ENCODE measurements at regions not wholly inside any gene's neighbourhood (a gene's known extent, or its start where the extent isn't known, plus 50 kb on each side); places are given as distances from the start of the nearest gene placed in this dataset.

- no peaks in the 10 kb centered on the region for H3K36me3 ChIP-seq
- H3K27ac ChIP-seq = no peak overlapping the region
- no peak for DNase-seq (ENCODE audit: low spot score in 2 of 2)
- no peak for TF ChIP-seq CTCF (IDR thresholded peaks at IDR 0.05)
- TF ChIP-seq POLR2AphosphoS5 (IDR thresholded peaks at IDR 0.05) = no peak
- TF ChIP-seq POLR2A (IDR thresholded peaks at IDR 0.05) = no peak
- no peaks in the 10 kb centered on the region for H3K4me1 ChIP-seq
- H3K4me3 ChIP-seq = no peak overlapping the region
- no peaks in the 10 kb centered on the region for H3K9me3 ChIP-seq
- intact Hi-C loops (cut with DNase I; ENCODE audit: low total_unique reads) = no loop called here
- H3K27me3 ChIP-seq = no peaks in the 10 kb centered on the region
These were observed 951.8 kb upstream of the IGFBP7 start for GRCh38 chr4:58061967-58062366.

GRCh38 chr4:58050439-58050838, 940.3 kb upstream of the IGFBP7 start:
- Histone ChIP-seq H3K4me1 (peaks cover 0 to 2% of the 10 kb centered on the region in 2 donors), H3K27ac (no peak overlapping the region), H3K27me3 (no peaks in the 10 kb centered on the region), H3K4me3 (no peak overlapping the region), H3K9me3 (no peaks in the 10 kb centered on the region), H3K36me3 (no peaks in the 10 kb centered on the region)
- DNase-seq (ENCODE audit: low spot score in 2 of 2) = no peak
- TF ChIP-seq POLR2A (IDR thresholded peaks at IDR 0.05) (no peak), POLR2AphosphoS5 (IDR thresholded peaks at IDR 0.05) (no peak), CTCF (IDR thresholded peaks at IDR 0.05) (no peak)
- intact Hi-C loops (cut with DNase I; ENCODE audit: low total_unique reads) = no loop called here

GRCh38 chr4:58048491-58048890, 938.3 kb upstream of the IGFBP7 start:
- Histone ChIP-seq H3K4me1 (peaks cover 0 to 2% of the 10 kb centered on the region in 2 donors), H3K9me3 (peaks cover 0 to 5% of the 10 kb centered on the region in 2 donors), H3K4me3 (no peak overlapping the region), H3K36me3 (no peaks in the 10 kb centered on the region), H3K27ac (no peak overlapping the region), H3K27me3 (no peaks in the 10 kb centered on the region)
- intact Hi-C loops (cut with DNase I; ENCODE audit: low total_unique reads) = no loop called here
- TF ChIP-seq POLR2AphosphoS5 (IDR thresholded peaks at IDR 0.05) = no peak
- TF ChIP-seq POLR2A (IDR thresholded peaks at IDR 0.05) = no peak
- TF ChIP-seq CTCF (IDR thresholded peaks at IDR 0.05) = no peak
- no peak for DNase-seq (ENCODE audit: low spot score in 2 of 2)

GRCh38 chr4:58042176-58042575, 932.0 kb upstream of the IGFBP7 start:
- DNase-seq (ENCODE audit: low spot score in 2 of 2) = no peak
- Histone ChIP-seq H3K4me3 (no peak overlapping the region), H3K9me3 (peaks cover 0 to 8% of the 10 kb centered on the region in 2 donors), H3K4me1 (no peaks in the 10 kb centered on the region), H3K36me3 (no peaks in the 10 kb centered on the region), H3K27me3 (no peaks in the 10 kb centered on the region), H3K27ac (no peak overlapping the region)
- TF ChIP-seq POLR2AphosphoS5 (IDR thresholded peaks at IDR 0.05) = no peak
- no peak for TF ChIP-seq POLR2A (IDR thresholded peaks at IDR 0.05)
- no peak for TF ChIP-seq CTCF (IDR thresholded peaks at IDR 0.05)
- intact Hi-C loops (cut with DNase I; ENCODE audit: low total_unique reads) = no loop called here

DNA sequence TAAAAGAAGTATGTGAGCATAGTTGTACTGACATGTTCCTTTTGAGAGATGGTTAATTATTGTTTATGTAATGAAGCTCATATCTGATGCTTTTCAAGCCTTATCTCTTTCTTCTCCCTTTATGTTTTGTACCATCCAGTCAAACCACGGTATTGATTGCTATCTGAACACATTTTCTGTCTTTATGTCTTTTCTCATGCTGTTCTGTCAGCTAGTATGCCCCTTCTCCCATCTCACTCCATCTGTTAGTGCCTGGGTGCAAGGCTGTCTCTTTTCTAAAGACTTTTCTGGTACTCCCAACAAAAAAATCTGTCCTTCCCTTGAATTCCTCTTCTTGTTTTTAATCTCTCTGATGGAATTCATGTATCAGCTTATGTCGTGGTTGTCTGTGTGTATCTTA, 883.8 kb upstream of the IGFBP7 start:
- Histone ChIP-seq H3K36me3 (no peaks in the 10 kb centered on the region), H3K9me3 (no peaks in the 10 kb centered on the region), H3K27me3 (no peaks in the 10 kb centered on the region), H3K27ac (no peak overlapping the region), H3K4me3 (no peak overlapping the region), H3K4me1 (no peaks in the 10 kb centered on the region)
- no peak for TF ChIP-seq POLR2AphosphoS5 (IDR thresholded peaks at IDR 0.05)
- no peak for TF ChIP-seq CTCF (IDR thresholded peaks at IDR 0.05)
- no peak for TF ChIP-seq POLR2A (IDR thresholded peaks at IDR 0.05)
- DNase-seq (ENCODE audit: low spot score in 2 of 2) = no peak
- intact Hi-C loops (cut with DNase I; ENCODE audit: low total_unique reads) = no loop called here
